A673 (cell line): ENCODE measurements at regions not wholly inside any gene's neighbourhood (a gene's known extent, or its start where the extent isn't known, plus 50 kb on each side); places are given as distances from the start of the nearest gene placed in this dataset.

Experiments
- BruUV-seq: library from RNA; stranded (reverse); fragments of 400-500 nt; replicated peaks from 2 replicates; lab custom pipeline; 2021; lab: Mats Ljungman, UMichigan
- CTCF ChIA-PET: fragments of 300-600 bp; sonication (Branson Sonifier 250); formaldehyde crosslinking; loops from one replicate; lab custom pipeline; 2022; ENCODE audit warnings: antibody characterized with exemption; lab: Charles Lee
- POLR2A ChIA-PET: fragments of 300-600 bp; sonication (Branson Sonifier 250); formaldehyde crosslinking; loops from one replicate; lab custom pipeline; 2022; ENCODE audit warnings: antibody characterized with exemption; ENCODE audit not compliant: low non-redundant PET; lab: Charles Lee
- DNase-seq: peaks from one replicate; pipeline ENCODE4 v3.0.0-alpha.2; 2015; ENCODE audit warnings: low spot score
- H3K27ac ChIP-seq: fragments of 200-600 bp; sonication (generic); 2 replicates; pipeline ENCODE4 v1.5.1; 2016; ENCODE audit warnings: mixed run types, low read depth, mild to moderate bottlenecking, mixed read lengths, antibody characterized with exemption, low read length; ENCODE audit not compliant: poor library complexity, severe bottlenecking
- H3K27me3 ChIP-seq: fragments of 200-600 bp; sonication (generic); replicated peaks from 2 replicates; pipeline ENCODE4 v1.6.1; 2017; ENCODE audit warnings: mixed run types, low read depth, mild to moderate bottlenecking, mixed read lengths, antibody characterized with exemption, low read length; ENCODE audit not compliant: insufficient read depth, poor library complexity
- H3K36me3 ChIP-seq: fragments of 200-600 bp; sonication (generic); 2 replicates; pipeline ENCODE4 v1.6.1; 2016; ENCODE audit warnings: mixed run types, mild to moderate bottlenecking, mixed read lengths, antibody characterized with exemption, low read length; ENCODE audit not compliant: insufficient read depth, poor library complexity, severe bottlenecking
- H3K4me1 ChIP-seq: fragments of 200-600 bp; sonication (generic); 2 replicates; pipeline ENCODE4 v1.6.1; 2017; ENCODE audit warnings: mixed run types, mild to moderate bottlenecking, mixed read lengths, antibody characterized with exemption, low read length; ENCODE audit not compliant: insufficient read depth, poor library complexity, severe bottlenecking
- H3K4me3 ChIP-seq: fragments of 200-600 bp; sonication (generic); 2 replicates; pipeline ENCODE4 v1.5.1; 2016; ENCODE audit warnings: low read depth, mixed run types, mild to moderate bottlenecking, mixed read lengths, low read length; ENCODE audit not compliant: poor library complexity, severe bottlenecking
- H3K9me3 ChIP-seq: fragments of 200-600 bp; sonication (generic); 2 replicates; pipeline ENCODE4 v1.6.1; 2016; ENCODE audit warnings: mixed run types, low read depth, mild to moderate bottlenecking, mixed read lengths, antibody characterized with exemption, low read length; ENCODE audit not compliant: poor library complexity, severe bottlenecking
- CTCF ChIP-seq: fragments of 300-800, 200-600 bp; sonication (generic); conservative IDR thresholded peaks from 2 replicates; pipeline ENCODE4 v1.5.1; 2017; ENCODE audit warnings: low read depth, mild to moderate bottlenecking, antibody characterized with exemption, low read length, moderate library complexity, mixed read lengths
- EZH2 ChIP-seq: fragments of 200-600 bp; sonication (generic); IDR thresholded peaks from 2 replicates; pipeline ENCODE4 v1.6.1; 2017; ENCODE audit warnings: borderline replicate concordance, low read depth, mild to moderate bottlenecking, mixed read lengths, antibody characterized with exemption, low read length; ENCODE audit not compliant: poor library complexity, severe bottlenecking
- intact Hi-C: fragments of 100-400 bp; cut with micrococcal nuclease; formaldehyde crosslinking; loops from one replicate; pipeline ENCODE4 v1.10.0; 2022; ENCODE audit not compliant: unreplicated experiment

- POLR2A ChIA-PET: no interaction called here
- H3K4me3 ChIP-seq: no peak overlapping the region
- H3K27ac ChIP-seq: no peak overlapping the region
- H3K9me3 ChIP-seq: no peaks in the 10 kb centered on the region
- H3K36me3 ChIP-seq: no peaks in the 10 kb centered on the region
- intact Hi-C loops: no loop called here
- DNase-seq: no peak
- peaks cover 36% of the 10 kb centered on the region for H3K27me3 ChIP-seq
- TF ChIP-seq CTCF: no peak
- TF ChIP-seq EZH2: no peak
- no peaks in the 10 kb centered on the region for H3K4me1 ChIP-seq
- no TSS peak for BruUV-seq
- CTCF ChIA-PET: no interaction called here
These were observed 158.6 kb downstream of the SALL1 start for GRCh38 chr16:50992350-50993032.

GRCh38 chr16:50991436-50991835, 159.6 kb downstream of the SALL1 start:
- Histone ChIP-seq H3K9me3 (no peaks in the 10 kb centered on the region), H3K36me3 (no peaks in the 10 kb centered on the region), H3K27ac (no peak overlapping the region), H3K27me3 (peaks cover 27% of the 10 kb centered on the region), H3K4me1 (no peaks in the 10 kb centered on the region), H3K4me3 (no peak overlapping the region)
- POLR2A ChIA-PET: no interaction called here
- DNase-seq: no peak
- intact Hi-C loops: no loop called here
- TF ChIP-seq CTCF: no peak
- no peak for TF ChIP-seq EZH2
- BruUV-seq: no TSS peak
- CTCF ChIA-PET: no interaction called here

DNA sequence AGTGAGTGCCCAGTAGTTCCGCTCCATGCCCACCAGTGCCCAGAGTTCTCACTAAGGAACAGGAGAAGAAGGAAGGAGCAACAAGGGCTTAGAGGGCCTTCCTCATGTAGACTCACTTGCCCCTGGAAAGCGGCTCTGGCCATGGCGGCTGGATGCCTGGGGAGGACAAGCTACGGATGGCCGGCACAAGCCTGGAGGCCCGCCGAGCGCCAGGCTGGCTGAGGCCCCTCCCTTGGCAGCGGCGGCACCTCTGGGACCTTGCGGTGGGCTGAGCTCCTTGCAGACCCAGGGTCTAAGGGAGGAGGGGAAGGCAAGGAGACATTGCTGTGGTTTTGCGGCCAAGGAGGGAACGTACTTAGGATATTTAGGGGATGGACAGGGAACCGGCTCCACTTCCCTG, 160.1 kb downstream of the SALL1 start:
- intact Hi-C loops: no loop called here
- Histone ChIP-seq H3K9me3 (no peaks in the 10 kb centered on the region), H3K36me3 (no peaks in the 10 kb centered on the region), H3K4me1 (no peaks in the 10 kb centered on the region), H3K4me3 (no peak overlapping the region), H3K27ac (no peak overlapping the region), H3K27me3 (peaks cover 27% of the 10 kb centered on the region)
- no TSS peak for BruUV-seq
- POLR2A ChIA-PET: no interaction called here
- no peak for DNase-seq
- TF ChIP-seq CTCF (no peak), EZH2 (no peak)
- CTCF ChIA-PET: no interaction called here
